ENCODE measurements at regions not wholly inside any gene's neighbourhood (a gene's known extent, or its start where the extent isn't known, plus 50 kb on each side); places are given as distances from the start of the nearest gene placed in this dataset.
A peak's percentile ranks its signal among the peaks of the same experiment; 100 is the strongest.

- DNase-seq: no peak
These were observed 227.1 kb upstream of the ARRDC4 start for GRCh38 chr15:97733373-97733772.

DNA sequence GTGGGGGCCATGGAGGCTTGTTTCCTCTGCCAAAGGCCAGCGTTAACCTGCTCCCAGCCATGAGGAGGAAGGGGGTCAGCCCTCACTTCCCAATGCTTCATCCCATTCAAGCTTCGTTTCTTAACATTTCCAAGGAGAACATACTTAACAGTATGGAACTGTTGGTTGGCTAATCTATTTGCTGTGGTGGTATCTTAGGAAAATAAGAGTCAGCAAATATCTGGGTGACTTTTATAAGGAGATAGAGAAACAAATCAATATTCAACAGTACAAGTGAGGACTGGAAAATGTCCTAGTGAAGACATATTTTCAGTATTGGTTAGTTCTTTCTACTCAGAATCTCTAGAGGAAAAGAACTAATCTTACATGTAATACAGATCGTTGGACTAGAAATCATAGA, 223.8 kb upstream of the ARRDC4 start:
- no peak for DNase-seq

DNA sequence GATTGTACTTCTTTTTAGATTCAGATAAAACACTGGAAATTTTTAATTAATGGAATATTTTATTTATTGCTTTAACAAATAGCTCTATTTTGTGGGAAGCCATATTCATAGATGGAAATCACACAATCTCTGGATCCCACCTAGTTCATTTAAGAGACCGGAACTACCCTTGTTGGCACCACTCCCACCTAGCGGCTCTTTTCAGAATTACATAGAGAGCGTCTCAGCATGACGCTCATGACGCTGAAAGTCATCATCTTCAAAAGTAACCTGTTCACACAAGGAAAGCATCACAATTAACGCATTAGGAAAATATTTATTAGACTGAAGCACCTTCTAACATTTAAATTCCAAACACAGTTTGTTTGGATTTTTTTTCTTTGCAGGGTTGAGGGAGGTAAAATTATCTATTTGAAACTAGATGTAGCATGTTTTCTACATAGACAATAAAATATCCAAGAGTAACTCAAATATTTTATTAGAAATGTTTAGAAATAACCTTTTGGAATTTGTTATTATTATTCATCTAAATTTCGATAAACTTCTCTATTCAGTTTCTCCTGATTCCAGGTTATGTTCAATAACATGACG, 214.9 kb upstream of the ARRDC4 start:
- peak; percentile 42 for DNase-seq

- no peak for DNase-seq
These were observed 213.2 kb upstream of the ARRDC4 start for GRCh38 chr15:97747342-97747741.

- DNase-seq: no peak
These were observed 211.9 kb upstream of the ARRDC4 start for GRCh38 chr15:97748576-97748975.

DNA sequence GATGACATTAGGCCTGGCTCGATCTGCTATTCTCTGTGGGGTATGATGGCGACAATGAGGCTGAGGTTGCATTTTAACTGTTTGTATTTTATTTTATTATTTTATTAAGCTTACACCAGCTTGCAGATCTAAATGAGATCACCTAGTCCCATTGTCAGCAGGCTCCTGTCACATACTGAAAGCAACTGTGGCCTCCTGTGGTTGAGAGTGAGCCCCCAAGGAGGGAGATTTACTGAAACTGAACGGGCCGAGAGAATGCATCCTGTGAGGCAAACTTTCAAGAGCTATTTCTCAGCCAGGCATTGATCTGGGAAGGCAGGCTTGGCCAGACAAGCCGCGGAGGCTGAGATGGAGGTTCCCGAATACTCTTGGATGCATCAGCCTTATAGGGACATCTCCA, 210.4 kb upstream of the ARRDC4 start:
- no peak for DNase-seq

GRCh38 chr15:97755726-97756125, 204.8 kb upstream of the ARRDC4 start:
- no peak for DNase-seq

- no peak for DNase-seq
These were observed 201.1 kb upstream of the ARRDC4 start for GRCh38 chr15:97759363-97759762.

- DNase-seq: no peak
These were observed 199.4 kb upstream of the ARRDC4 start for GRCh38 chr15:97761110-97761509.

- no peak for DNase-seq
These were observed 177.3 kb upstream of the ARRDC4 start for GRCh38 chr15:97783240-97783639.

- DNase-seq: no peak
These were observed 173.8 kb upstream of the ARRDC4 start for GRCh38 chr15:97786741-97787140.

DNA sequence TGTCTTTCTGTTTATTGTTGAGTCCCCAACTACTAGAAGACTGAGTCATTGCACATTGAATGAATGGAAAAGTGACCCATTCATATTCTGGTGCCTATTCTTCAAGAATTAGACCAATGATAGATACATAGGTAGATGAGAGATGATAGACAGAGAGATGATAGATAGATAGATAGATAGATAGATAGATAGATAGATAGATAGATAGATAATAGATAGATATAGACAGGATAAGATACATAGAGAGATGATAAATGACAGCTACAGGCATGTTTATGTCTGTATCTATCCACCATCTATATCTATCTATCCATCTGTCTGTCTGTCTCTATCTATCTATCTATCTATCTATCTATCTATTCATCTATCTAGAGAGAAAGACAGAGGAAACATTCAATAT, 170.3 kb upstream of the ARRDC4 start:
- DNase-seq: no peak

- DNase-seq: no peak
These were observed 168.4 kb upstream of the ARRDC4 start for GRCh38 chr15:97791824-97792792.

DNA sequence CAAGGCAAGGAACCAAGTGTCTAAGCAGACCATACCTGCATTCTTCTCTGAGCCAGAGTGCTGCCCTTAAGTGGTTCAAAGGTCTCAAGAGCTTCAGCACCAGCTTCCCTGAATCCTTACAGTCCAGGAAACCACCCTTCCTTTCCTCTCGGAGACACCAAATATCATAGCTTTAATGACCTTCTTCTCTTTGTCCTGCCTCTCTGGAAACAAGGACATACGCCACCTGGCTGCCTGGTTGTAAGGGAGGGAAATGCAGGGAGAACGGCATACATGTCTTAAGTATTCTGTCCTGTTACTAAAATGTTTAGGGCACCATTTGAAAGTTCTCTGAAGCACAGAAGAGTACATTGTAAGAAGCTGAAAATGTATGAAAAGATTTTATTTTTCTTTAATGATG, 155.6 kb upstream of the ARRDC4 start:
- DNase-seq: no peak

- no peak for DNase-seq
These were observed 153.7 kb upstream of the ARRDC4 start for GRCh38 chr15:97806766-97807165.

- no peak for DNase-seq
These were observed 144.7 kb upstream of the ARRDC4 start for GRCh38 chr15:97815835-97816234.

- no peak for DNase-seq
These were observed 143.1 kb upstream of the ARRDC4 start for GRCh38 chr15:97817276-97817890.

DNA sequence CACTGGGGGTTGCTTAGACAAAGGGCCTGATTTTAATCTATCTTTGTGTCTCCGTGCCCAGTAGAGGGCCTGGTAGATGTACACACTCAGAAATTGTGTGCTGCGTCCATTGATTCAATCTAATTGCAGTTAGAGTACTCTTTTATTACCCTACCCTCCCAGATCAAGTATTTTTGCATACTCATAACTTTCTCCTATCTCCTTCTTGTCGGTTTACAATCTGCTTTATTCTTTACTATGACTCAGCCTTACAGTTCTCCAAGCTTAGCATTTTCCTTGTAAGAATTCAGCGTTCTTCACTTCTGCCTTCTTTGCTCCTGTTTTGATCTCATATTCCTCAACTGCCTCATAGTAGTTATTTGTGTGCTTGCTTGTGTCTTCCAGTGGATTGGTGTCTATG, 124.5 kb upstream of the ARRDC4 start:
- DNase-seq: no peak

GRCh38 chr15:97837896-97838295, 122.6 kb upstream of the ARRDC4 start:
- no peak for DNase-seq

DNA sequence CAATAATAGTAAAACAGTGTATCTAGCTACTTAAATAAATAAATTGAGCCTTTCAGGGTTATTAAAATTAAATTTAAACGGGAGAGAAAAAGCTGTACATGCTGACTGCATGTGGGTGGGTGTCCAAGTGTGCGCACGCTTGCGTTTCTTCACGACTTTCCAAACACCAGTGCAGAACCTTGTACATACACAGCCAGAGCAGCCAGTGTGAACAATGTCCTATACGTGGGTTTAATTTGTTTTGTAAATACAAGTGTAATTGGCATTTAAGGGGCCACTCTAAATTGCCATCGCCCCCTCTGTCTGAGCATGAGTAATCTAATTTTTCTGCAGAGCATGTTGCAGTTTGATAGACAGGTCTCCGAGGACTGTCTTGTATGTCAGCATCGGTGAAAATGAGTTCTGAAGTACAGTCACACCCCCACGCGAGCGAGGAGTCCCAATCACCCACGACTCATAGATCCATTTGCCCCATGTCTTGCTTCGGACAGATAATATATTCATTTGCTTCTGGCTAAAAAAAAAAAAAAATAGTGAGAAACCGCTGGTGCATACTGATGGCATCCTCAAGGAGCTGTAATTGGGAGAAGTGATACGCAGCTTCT, 121.8 kb upstream of the ARRDC4 start:
- no peak for DNase-seq

DNA sequence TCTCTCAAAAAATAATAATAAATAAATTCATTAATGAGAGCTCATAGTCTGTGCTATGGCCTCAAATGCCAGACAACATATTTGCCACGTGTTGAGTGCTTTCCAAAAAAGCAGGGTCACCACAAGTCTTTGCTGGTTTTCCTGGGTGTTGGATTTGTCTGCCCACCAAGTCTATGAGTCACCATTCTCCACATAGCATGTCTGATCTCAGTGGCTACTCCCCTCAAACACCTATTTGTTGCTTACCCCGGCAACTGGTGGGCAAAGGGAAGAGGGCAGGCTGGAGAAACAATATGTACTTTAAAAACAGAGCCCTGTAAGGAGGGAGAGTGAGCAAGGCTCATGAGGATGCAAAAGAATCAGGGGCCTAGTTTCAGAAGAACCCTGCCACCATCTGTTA, 120.0 kb upstream of the ARRDC4 start:
- DNase-seq: no peak

DNA sequence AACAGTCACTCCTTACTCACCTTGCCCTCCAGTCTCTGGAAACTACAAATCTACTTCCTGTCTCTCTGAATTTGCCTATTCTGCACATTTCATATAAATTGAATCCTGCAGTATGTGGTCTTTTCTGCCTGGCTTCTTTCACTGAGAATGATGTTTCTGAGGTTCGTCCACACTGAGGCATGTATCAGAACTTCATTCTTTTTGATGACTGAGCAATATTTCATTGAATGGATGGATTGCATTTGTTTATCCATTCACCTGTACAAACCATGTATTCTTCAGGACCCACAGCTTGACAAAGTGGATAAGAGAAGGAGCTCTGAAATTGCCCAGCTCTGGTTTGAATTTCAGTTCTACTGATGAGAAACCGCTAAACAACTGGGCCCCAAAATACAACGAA, 118.9 kb upstream of the ARRDC4 start:
- DNase-seq: no peak

DNA sequence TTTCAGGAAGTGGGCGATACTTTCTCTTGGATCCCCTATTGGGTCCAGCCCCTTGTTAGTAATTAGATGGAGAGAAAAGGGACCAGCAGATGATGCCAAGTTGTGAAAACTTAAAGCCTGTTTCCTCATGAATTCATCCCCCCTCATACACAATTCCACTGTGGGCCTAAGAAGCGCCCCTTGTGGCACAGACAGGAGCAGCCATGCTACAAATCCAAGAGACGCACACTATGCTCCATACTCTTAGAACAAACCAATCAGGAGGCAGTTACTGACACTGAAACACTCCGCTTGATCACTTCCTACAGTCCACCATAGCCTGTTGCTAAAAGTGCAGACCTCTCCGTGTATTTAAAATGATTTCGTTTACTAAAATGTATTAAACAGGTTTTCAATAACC, 111.3 kb upstream of the ARRDC4 start:
- DNase-seq: no peak

- no peak for DNase-seq
These were observed 102.2 kb upstream of the ARRDC4 start for GRCh38 chr15:97858296-97858695.

Data from activated CD4-positive, alpha-beta T cell treated with anti-CD3 and anti-CD28 coated beads, Interleukin-10, Interleukin-2, amounts not matched to agents 100 ng/mL and 50 ng/mL, durations not matched to agents 16 hours and 8 hours (primary cell).